ENCODE measurements at regions not wholly inside any gene's neighbourhood (a gene's known extent, or its start where the extent isn't known, plus 50 kb on each side); places are given as distances from the start of the nearest gene placed in this dataset.

GRCh38 chr9:134556531-134557068 is 85.0 kb upstream of the COL5A1 start:
- TF ChIP-seq FOXM1 (IDR thresholded peaks at IDR 0.05; ENCODE audit: borderline replicate concordance): no peak
- TF ChIP-seq BHLHE40 (IDR thresholded peaks at IDR 0.05; ENCODE audit: borderline replicate concordance): no peak
- no peak for TF ChIP-seq FOXA1 (IDR thresholded peaks at IDR 0.05)
- TF ChIP-seq SP1 (IDR thresholded peaks at IDR 0.05): no peak
